PC-9 (cell line): ENCODE measurements at regions not wholly inside any gene's neighbourhood (a gene's known extent, or its start where the extent isn't known, plus 50 kb on each side); places are given as distances from the start of the nearest gene placed in this dataset.
"Not testable (repeated sequence)": the region's sequence is repeated elsewhere in the genome, so short reads cannot be mapped to it uniquely, and the experiment has no call there.

Source experiments
- EZH2 ChIP-seq: fragments of 200-600 bp; sonication (generic); IDR thresholded peaks from 2 replicates; pipeline ENCODE4 v1.8.0; 2017; ENCODE audit warnings: antibody characterized with exemption, low read depth
- TF ChIP-seq, protein P1 (sequence below): fragments of 200-600 bp; sonication (generic); conservative IDR thresholded peaks from 2 replicates; pipeline ENCODE4 v1.6.1; 2017; ENCODE audit warnings: mixed run types, antibody characterized with exemption, mild to moderate bottlenecking, moderate library complexity

DNA sequence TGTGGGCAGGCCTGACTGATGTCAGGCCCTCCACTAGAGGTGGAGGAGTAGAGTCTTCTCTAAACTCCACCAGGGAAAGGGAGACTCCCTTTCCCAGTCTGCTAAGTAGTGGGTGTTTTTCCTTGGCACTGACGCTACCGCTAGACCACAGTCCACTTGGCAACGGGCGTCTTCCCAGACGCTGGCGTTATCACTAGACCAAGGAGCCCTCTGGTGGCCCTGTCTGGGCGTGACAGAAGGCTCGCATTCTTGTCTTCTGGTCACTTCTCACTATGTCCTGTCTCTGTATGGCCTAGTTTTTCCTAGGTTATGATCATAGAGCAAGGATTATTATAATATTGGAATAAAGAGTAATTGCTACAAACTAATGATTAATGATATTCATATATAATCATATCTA, 252.1 kb downstream of the TRIML1 start:
- TF ChIP-seq, protein P1, sequence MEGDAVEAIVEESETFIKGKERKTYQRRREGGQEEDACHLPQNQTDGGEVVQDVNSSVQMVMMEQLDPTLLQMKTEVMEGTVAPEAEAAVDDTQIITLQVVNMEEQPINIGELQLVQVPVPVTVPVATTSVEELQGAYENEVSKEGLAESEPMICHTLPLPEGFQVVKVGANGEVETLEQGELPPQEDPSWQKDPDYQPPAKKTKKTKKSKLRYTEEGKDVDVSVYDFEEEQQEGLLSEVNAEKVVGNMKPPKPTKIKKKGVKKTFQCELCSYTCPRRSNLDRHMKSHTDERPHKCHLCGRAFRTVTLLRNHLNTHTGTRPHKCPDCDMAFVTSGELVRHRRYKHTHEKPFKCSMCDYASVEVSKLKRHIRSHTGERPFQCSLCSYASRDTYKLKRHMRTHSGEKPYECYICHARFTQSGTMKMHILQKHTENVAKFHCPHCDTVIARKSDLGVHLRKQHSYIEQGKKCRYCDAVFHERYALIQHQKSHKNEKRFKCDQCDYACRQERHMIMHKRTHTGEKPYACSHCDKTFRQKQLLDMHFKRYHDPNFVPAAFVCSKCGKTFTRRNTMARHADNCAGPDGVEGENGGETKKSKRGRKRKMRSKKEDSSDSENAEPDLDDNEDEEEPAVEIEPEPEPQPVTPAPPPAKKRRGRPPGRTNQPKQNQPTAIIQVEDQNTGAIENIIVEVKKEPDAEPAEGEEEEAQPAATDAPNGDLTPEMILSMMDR = peak; percentile 37; the same call in 1 of the 2 replicates
- not testable (repeated sequence) for TF ChIP-seq EZH2
